Esophagus squamous epithelium (tissue), 4 donors: ENCODE measurements at regions not wholly inside any gene's neighbourhood (a gene's known extent, or its start where the extent isn't known, plus 50 kb on each side); places are given as distances from the start of the nearest gene placed in this dataset.

Experiments
- CTCF ChIP-seq, 6 experiments: fragments of 450-650 bp in 4 of 6; fragments of 200-600 bp in 2 of 6; sonication (generic) in 2 of 6; IDR thresholded peaks; one replicate each; pipeline ENCODE4 v1.5.1; 2016 to 2019; ENCODE audit warnings: antibody characterized with exemption in 6 of 6, mild to moderate bottlenecking in 4 of 6, moderate library complexity in 4 of 6
- POLR2A ChIP-seq, 4 donors: fragments of 450-650 bp; IDR thresholded peaks; one replicate each; pipeline ENCODE4 v1.6.1; 2017; ENCODE audit warnings: antibody characterized with exemption in 4 of 4, mild to moderate bottlenecking in 4 of 4, moderate library complexity in 3 of 4

GRCh38 chr12:67391034-67391433 lies 121.9 kb downstream of the CAND1 start:
- TF ChIP-seq CTCF (IDR thresholded peaks at IDR 0.05) (no peak), POLR2A (IDR thresholded peaks at IDR 0.05) (no peak)
